CD4-positive, alpha-beta T cell treated with Interleukin-15 for 1 hour (primary cell): ENCODE measurements at regions not wholly inside any gene's neighbourhood (a gene's known extent, or its start where the extent isn't known, plus 50 kb on each side); places are given as distances from the start of the nearest gene placed in this dataset.

ENCODE experiments used
- DNase-seq: peaks from one replicate; pipeline ENCODE4 v3.0.0-alpha.2; 2020

DNA sequence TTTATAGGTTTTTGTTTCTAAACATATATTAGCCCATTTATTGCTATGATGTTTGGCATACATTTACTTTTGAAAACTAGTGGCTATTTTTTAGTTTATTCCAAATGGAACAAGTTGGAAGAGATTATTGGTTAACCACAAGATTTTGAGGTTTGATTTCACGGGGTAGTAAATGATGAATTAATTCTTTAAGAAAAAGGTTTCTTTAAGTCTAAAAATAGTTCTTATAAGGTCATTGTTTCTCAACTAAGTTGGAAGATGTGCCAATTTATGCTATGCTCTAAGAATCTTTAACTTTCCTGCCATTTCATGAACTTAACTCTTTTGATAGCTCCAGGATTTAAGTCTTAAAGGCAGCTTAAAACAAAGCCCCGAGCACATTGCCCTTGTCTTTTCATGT lies 183.8 kb downstream of the LMO4 start:
- DNase-seq: no peak

- DNase-seq: no peak
Observed at GRCh38 chr1:87513255-87513654, 184.6 kb downstream of the LMO4 start.

GRCh38 chr1:87513966-87514660 lies 185.4 kb downstream of the LMO4 start:
- no peak for DNase-seq

DNA sequence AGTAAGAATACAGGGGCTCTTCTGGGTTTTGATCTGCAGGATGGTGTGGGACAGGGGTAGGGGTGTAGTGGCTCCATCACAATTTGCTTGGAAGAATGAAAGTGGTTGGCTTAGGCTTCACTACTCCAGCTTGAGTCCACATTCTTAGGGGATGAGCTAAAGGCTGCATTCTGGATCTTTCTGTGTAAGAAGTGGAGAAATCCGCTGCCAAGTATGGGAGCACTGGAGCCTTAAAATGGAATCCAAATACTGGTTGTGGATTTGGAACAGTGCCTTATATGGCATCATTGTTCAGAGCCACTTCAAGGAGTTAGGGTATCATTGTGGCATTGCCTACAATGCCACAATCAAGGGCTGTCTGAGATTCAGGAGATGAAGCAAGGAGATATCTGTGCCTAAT lies 187.1 kb downstream of the LMO4 start:
- DNase-seq: no peak

GRCh38 chr1:87518794-87519193 lies 190.1 kb downstream of the LMO4 start:
- no peak for DNase-seq

GRCh38 chr1:87521452-87521851 lies 192.8 kb downstream of the LMO4 start:
- no peak for DNase-seq

DNA sequence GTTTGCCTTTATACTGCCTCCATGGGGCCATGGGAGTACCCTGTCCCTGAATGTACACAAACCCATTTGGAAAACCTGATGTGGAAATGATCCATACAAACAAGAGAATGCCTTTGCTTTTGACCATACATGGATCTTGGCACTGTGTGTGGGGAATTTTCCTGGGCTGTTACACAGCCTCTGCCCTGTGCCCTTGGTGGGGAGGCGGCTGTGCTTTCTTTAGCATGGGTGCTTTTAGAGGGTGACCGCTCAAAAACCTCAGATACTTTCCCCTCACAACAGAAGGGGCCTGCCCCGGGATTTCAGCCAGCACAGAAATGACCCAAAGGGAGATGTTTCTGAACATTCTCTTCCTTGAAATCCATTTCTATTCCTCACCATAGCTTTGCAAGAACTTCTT lies 194.8 kb downstream of the LMO4 start:
- DNase-seq: no peak

DNA sequence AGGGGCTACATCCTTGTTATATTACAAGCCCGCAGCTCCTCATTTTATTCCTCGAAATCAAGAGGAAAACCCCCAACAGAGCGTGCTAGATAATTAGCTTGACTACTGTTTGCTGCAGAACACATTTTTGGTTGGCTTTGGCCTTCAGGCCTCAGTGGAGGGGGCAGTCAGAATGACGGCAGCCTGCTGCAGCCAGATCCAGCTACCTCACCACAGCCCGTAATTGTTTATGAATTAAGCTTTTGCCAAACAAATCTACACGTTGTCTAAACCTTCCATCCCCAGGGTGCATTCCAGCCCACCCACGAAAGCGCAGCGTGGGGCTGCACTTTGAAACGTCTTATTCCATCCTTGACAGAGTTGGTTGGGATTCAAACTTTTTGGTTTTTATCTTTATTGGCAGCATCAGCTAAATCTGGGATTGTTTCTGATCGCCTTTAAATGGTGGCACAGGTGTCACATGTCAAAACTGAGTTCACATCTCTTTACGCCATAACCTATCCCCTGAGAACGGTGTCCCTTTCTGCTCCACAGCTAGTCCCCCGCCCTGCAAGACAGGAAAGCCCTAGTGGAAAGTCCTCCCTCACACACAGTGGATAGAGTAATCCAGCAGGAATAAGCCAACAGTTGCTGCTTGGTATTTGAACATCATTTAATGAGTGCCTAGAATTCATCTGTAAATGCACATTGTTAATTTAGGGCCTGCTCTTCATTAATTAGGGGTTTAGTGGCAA lies 195.5 kb downstream of the LMO4 start:
- DNase-seq: no peak

GRCh38 chr1:87528754-87529517 lies 200.3 kb downstream of the LMO4 start:
- no peak for DNase-seq

- DNase-seq: no peak
Observed at GRCh38 chr1:87530042-87530807, 201.5 kb downstream of the LMO4 start.

DNA sequence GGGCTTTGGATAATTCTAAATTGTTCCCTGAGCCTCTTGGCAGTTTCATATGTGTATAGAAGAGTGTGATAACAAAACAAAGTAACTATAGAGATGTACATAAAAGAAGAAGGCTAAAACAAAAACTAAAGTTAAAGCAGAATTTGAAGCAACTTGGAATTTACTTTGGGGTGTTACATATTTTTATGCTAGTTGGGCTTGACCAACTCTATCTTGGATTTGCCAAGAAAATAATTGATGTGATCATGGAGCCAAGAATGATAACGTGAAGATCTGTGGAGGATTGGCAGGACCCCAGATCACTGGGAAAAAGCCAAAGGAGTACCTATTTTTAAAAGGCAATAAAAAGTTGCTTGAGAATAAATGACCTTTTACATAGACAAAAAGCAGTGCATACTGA lies 206.9 kb downstream of the LMO4 start:
- no peak for DNase-seq

DNA sequence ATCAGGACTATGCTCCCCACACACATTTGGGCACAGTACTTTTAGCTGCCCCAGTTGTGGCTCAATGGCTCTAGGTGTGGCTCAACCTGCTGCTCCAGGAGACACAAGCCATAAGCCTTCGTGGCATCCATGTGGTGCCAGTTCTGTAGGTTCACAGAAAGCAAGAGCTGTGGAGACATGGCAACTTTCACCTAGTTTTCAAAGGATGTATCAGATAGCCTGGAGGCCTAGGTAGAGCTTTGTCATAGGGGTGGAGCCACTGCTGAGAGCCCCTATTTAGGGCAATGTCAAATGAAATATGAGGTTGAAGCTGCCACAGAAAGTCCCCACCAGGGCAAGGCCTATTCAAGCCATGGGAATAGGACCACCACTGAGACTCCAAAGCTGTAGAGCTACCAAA lies 210.5 kb downstream of the LMO4 start:
- DNase-seq: no peak

GRCh38 chr1:87542697-87543096 lies 214.0 kb downstream of the LMO4 start:
- DNase-seq: no peak

- DNase-seq: no peak
Observed at GRCh38 chr1:87549738-87550137, 221.1 kb downstream of the LMO4 start.

GRCh38 chr1:87553511-87553910 lies 224.8 kb downstream of the LMO4 start:
- no peak for DNase-seq

- DNase-seq: no peak
Observed at GRCh38 chr1:87555366-87555765, 226.7 kb downstream of the LMO4 start.

- DNase-seq: no peak
Observed at GRCh38 chr1:87556326-87556725, 227.6 kb downstream of the LMO4 start.

- DNase-seq: no peak
Observed at GRCh38 chr1:87558921-87559320, 230.2 kb downstream of the LMO4 start.

GRCh38 chr1:87560137-87560536 lies 231.5 kb downstream of the LMO4 start:
- no peak for DNase-seq

GRCh38 chr1:87560601-87561360 lies 232.1 kb downstream of the LMO4 start:
- DNase-seq: no peak

- no peak for DNase-seq
Observed at GRCh38 chr1:87563211-87563610, 234.5 kb downstream of the LMO4 start.

DNA sequence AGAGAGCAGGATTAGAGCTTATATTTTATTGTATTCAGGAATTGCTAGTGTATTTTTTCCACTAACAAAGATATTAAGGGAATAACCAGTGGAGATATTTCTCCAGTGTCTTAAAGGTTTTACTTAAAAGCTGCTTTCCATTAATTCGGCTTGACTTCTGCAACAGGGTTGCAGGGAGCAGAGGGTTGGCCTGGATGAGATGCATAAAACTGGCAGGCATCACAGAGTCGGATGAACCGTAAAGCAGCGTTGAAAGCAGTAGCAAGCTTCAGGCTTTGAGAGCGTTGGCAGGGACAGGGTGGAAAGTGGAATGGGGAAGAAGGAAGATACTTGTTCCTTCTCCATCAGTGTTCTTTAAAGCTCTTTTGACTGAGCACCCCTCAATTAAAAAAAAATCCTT lies 237.2 kb downstream of the LMO4 start:
- no peak for DNase-seq
